ENCODE measurements at regions not wholly inside any gene's neighbourhood (a gene's known extent, or its start where the extent isn't known, plus 50 kb on each side); places are given as distances from the start of the nearest gene placed in this dataset.

DNA sequence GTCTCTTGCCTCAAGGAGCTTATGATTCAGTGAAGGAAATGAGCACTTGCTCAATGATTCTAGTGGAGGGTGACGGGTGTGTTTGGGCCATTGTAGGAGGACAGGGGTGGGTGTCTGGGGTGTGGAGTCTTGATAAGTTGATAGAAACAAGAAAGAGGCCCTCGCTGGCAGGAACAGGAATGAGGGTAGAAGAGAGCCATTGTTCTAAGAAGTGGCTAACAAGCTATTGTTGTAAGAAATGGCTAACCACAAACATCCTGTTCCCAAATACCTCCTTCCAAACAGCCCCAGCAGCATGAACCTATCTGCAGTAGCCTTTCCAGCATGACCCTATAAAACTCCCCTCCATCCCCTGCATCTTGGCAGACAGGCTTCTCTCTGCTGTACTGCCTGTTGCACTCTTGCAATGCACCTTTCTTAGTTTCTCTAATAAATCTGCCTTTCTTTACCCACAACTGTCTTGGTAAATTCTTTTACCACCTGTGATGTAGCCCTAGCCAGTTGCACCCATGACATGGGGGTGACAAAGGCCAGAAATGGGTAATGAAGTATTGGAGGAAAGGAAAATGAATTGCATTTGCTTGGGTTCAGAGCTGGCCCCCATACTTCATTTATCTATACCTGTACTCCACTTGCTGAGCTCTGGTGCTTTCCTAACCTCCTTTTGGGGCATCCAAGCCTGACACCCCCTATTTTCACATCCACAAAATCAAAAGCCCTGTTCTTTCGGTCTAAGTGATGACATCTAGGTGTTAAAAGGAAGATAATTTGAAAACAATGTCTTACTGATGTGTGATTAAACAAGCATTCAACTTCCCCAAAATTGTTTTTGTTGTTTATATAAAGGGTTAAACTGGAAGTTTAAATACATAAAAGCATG is 389.1 kb downstream of the GRIN2B start:
- Histone ChIP-seq H4K20me1 (ENCODE audit: low read length) (no peaks in the 10 kb centered on the region), H3K4me1 (ENCODE audit: insufficient read depth, low read length) (no peaks in the 10 kb centered on the region), H3K4me2 (ENCODE audit: low read length) (no peak overlapping the region), H2AFZ (ENCODE audit: low read length) (no peak overlapping the region), H3K27me3 (ENCODE audit: low read length) (peaks cover 22% of the 10 kb centered on the region), H3K9ac (ENCODE audit: low read length) (no peak overlapping the region), H3K36me3 (ENCODE audit: low read depth, low read length) (no peaks in the 10 kb centered on the region), H3K9me3 (ENCODE audit: low read length) (no peaks in the 10 kb centered on the region), H3K9me2 (replicated peaks; ENCODE audit: low read length) (no peaks in the 10 kb centered on the region), H3K4me3 (ENCODE audit: low read length) (no peak overlapping the region), H3K27ac (ENCODE audit: low read length) (no peak overlapping the region), H3K79me2 (ENCODE audit: low read length) (no peaks in the 10 kb centered on the region), H3F3A (ENCODE audit: low read length, unreplicated experiment) (no peaks in the 10 kb centered on the region)
- intact Hi-C loops (cut with micrococcal nuclease), result no loop called here
- POLR2A ChIA-PET (ENCODE audit: unreplicated experiment), result no interaction called here
- ATAC-seq (no peak), DNase-seq (no peak)
- TF ChIP-seq EZH2phosphoT487 (IDR thresholded peaks at IDR 0.05; ENCODE audit: borderline replicate concordance, low read length), result no peak
- TF ChIP-seq, protein P1, sequence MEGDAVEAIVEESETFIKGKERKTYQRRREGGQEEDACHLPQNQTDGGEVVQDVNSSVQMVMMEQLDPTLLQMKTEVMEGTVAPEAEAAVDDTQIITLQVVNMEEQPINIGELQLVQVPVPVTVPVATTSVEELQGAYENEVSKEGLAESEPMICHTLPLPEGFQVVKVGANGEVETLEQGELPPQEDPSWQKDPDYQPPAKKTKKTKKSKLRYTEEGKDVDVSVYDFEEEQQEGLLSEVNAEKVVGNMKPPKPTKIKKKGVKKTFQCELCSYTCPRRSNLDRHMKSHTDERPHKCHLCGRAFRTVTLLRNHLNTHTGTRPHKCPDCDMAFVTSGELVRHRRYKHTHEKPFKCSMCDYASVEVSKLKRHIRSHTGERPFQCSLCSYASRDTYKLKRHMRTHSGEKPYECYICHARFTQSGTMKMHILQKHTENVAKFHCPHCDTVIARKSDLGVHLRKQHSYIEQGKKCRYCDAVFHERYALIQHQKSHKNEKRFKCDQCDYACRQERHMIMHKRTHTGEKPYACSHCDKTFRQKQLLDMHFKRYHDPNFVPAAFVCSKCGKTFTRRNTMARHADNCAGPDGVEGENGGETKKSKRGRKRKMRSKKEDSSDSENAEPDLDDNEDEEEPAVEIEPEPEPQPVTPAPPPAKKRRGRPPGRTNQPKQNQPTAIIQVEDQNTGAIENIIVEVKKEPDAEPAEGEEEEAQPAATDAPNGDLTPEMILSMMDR (conservative IDR thresholded peaks at IDR 0.05; ENCODE audit: low read depth, low read length), result no peak
- CTCF ChIA-PET, result no interaction called here
- no TSS peak for BruUV-seq (replicated peaks)

DNA sequence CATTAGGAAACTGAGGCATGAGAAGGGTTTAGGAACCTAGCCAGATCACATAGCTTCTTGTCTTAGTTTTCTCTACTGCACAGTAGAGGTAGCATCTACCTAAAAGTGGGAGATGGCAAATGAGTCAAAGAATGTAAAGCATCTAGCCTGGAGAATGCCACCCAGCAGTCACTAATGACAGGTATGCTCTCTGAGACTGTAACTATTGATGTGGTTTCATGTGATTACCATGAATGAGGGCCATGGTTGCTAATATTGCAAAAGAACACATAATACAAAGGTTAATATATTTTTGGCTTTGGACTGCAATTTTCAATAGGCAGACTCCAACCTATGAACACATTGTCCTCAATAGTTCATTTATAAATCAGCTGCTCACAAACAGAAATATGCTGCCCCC is 389.9 kb downstream of the GRIN2B start:
- no peak overlapping the region for H2AFZ ChIP-seq (ENCODE audit: low read length)
- ATAC-seq, result no peak
- H4K20me1 ChIP-seq (ENCODE audit: low read length), result no peaks in the 10 kb centered on the region
- no peaks in the 10 kb centered on the region for H3K36me3 ChIP-seq (ENCODE audit: low read depth, low read length)
- H3K27ac ChIP-seq (ENCODE audit: low read length), result no peak overlapping the region
- TF ChIP-seq EZH2 (IDR thresholded peaks at IDR 0.05; ENCODE audit: low read length, unreplicated experiment) (no peak), EZH2phosphoT487 (IDR thresholded peaks at IDR 0.05; ENCODE audit: borderline replicate concordance, low read length) (no peak)
- TF ChIP-seq, protein P1 (conservative IDR thresholded peaks at IDR 0.05; ENCODE audit: low read depth, low read length), result no peak
- no peaks in the 10 kb centered on the region for H3F3A ChIP-seq (ENCODE audit: low read length, unreplicated experiment)
- no peak overlapping the region for H3K4me3 ChIP-seq (ENCODE audit: low read length)
- no peak overlapping the region for H3K4me2 ChIP-seq (ENCODE audit: low read length)
- CTCF ChIA-PET, result no interaction called here
- no peak for DNase-seq
- H3K9me2 ChIP-seq (replicated peaks; ENCODE audit: low read length), result no peaks in the 10 kb centered on the region
- no peaks in the 10 kb centered on the region for H3K79me2 ChIP-seq (ENCODE audit: low read length)
- H3K9ac ChIP-seq (ENCODE audit: low read length), result no peak overlapping the region
- no peaks in the 10 kb centered on the region for H3K4me1 ChIP-seq (ENCODE audit: insufficient read depth, low read length)
- POLR2A ChIA-PET (ENCODE audit: unreplicated experiment), result no interaction called here
- no peaks in the 10 kb centered on the region for H3K9me3 ChIP-seq (ENCODE audit: low read length)
- no TSS peak for BruUV-seq (replicated peaks)
- intact Hi-C loops (cut with micrococcal nuclease), result no loop called here
- peaks cover 26% of the 10 kb centered on the region for H3K27me3 ChIP-seq (ENCODE audit: low read length)

- no peak overlapping the region for H3K4me3 ChIP-seq (ENCODE audit: low read length)
- no peaks in the 10 kb centered on the region for H4K20me1 ChIP-seq (ENCODE audit: low read length)
- ATAC-seq, result no peak
- H3K9ac ChIP-seq (ENCODE audit: low read length), result no peak overlapping the region
- H3K27me3 ChIP-seq (ENCODE audit: low read length), result peaks cover 31% of the 10 kb centered on the region
- no peak overlapping the region for H3K4me2 ChIP-seq (ENCODE audit: low read length)
- DNase-seq, result no peak
- H3K9me2 ChIP-seq (replicated peaks; ENCODE audit: low read length), result no peaks in the 10 kb centered on the region
- no peak overlapping the region for H2AFZ ChIP-seq (ENCODE audit: low read length)
- intact Hi-C loops (cut with micrococcal nuclease), result no loop called here
- no TSS peak for BruUV-seq (replicated peaks)
- no peaks in the 10 kb centered on the region for H3K79me2 ChIP-seq (ENCODE audit: low read length)
- H3K36me3 ChIP-seq (ENCODE audit: low read depth, low read length), result no peaks in the 10 kb centered on the region
- H3K27ac ChIP-seq (ENCODE audit: low read length), result no peak overlapping the region
- no peaks in the 10 kb centered on the region for H3K9me3 ChIP-seq (ENCODE audit: low read length)
- CTCF ChIA-PET, result no interaction called here
- H3K4me1 ChIP-seq (ENCODE audit: insufficient read depth, low read length), result no peaks in the 10 kb centered on the region
- POLR2A ChIA-PET (ENCODE audit: unreplicated experiment), result no interaction called here
- H3F3A ChIP-seq (ENCODE audit: low read length, unreplicated experiment), result no peaks in the 10 kb centered on the region
- TF ChIP-seq EZH2 (IDR thresholded peaks at IDR 0.05; ENCODE audit: low read length, unreplicated experiment) (no peak), EZH2phosphoT487 (IDR thresholded peaks at IDR 0.05; ENCODE audit: borderline replicate concordance, low read length) (no peak)
- TF ChIP-seq, protein P1 (conservative IDR thresholded peaks at IDR 0.05; ENCODE audit: low read depth, low read length), result no peak
Observed at GRCh38 chr12:13591059-13591458, 390.3 kb downstream of the GRIN2B start.
